Spleen (tissue), 11 donors: ENCODE measurements at regions not wholly inside any gene's neighbourhood (a gene's known extent, or its start where the extent isn't known, plus 50 kb on each side); places are given as distances from the start of the nearest gene placed in this dataset.

Experiments used
- DNase-seq: peaks from one replicate; pipeline ENCODE4 v3.0.0-alpha.2; 2020
- H3K27ac ChIP-seq, 8 donors: fragments of 200-600 bp; sonication (generic) in 7 of 8; 1 replicate in 4 of 8; 2 replicates in 4 of 8; pipeline versions ENCODE4 v1.5.0 to v1.8.0; 2016 to 2021; ENCODE audit warnings: inconsistent platforms in 4 of 8, mild to moderate bottlenecking in 4 of 8, moderate library complexity in 1 of 8
- H3K27me3 ChIP-seq, 7 donors: fragments of 200-600 bp; sonication (generic) in 6 of 7; replicated peaks in 1 of 7; 1 replicate in 4 of 7; 2 replicates in 3 of 7; pipeline versions ENCODE4 v1.5.0 to v1.8.0; 2016 to 2021; ENCODE audit warnings: inconsistent platforms in 3 of 7, mild to moderate bottlenecking in 1 of 7
- H3K36me3 ChIP-seq, 6 donors: fragments of 200-600 bp; sonication (generic) in 5 of 6; 1 replicate in 4 of 6; 2 replicates in 2 of 6; pipeline versions ENCODE4 v1.5.0 to v1.8.0; 2016 to 2021; ENCODE audit warnings: inconsistent platforms in 2 of 6
- H3K4me1 ChIP-seq, 6 donors: fragments of 200-600 bp; sonication (generic) in 5 of 6; 1 replicate in 3 of 6; 2 replicates in 3 of 6; pipeline versions ENCODE4 v1.5.0 to v1.8.0; 2016 to 2021; ENCODE audit warnings: inconsistent platforms in 3 of 6
- H3K4me3 ChIP-seq, 8 donors: fragments of 200-600 bp; sonication (generic) in 7 of 8; 1 replicate in 4 of 8; 2 replicates in 4 of 8; pipeline versions ENCODE4 v1.5.0 to v1.8.0; 2016 to 2021; ENCODE audit warnings: inconsistent platforms in 4 of 8, mild to moderate bottlenecking in 4 of 8, moderate library complexity in 2 of 8
- H3K9me3 ChIP-seq, 8 donors: fragments of 200-600 bp; sonication (generic) in 7 of 8; 1 replicate in 4 of 8; 2 replicates in 4 of 8; pipeline versions ENCODE4 v1.5.0 to v1.8.0; 2016 to 2021; ENCODE audit warnings: inconsistent platforms in 4 of 8
- POLR2A ChIP-seq, 3 donors: fragments of 450-650 bp; IDR thresholded peaks; one replicate each; pipeline ENCODE4 v1.5.1; 2017; ENCODE audit warnings: antibody characterized with exemption in 3 of 3, mild to moderate bottlenecking in 1 of 3
- POLR2AphosphoS5 ChIP-seq, 3 donors: sonication (generic); formaldehyde crosslinking; IDR thresholded peaks; one replicate each; pipeline ENCODE4 v1.5.1; 2017; ENCODE audit warnings: antibody characterized with exemption in 3 of 3
- WGBS, 5 donors: extraction: QIAGEN DNeasy Blood & Tissue Kit in 3 of 5; methylation state at CpG; one replicate each; pipeline versions ENCODE4 v1.1.5 to v1.1.7; 2013 to 2018; 5-methylcytosine and 5-hydroxymethylcytosine counted together
- intact Hi-C: fragments of 100-400 bp; cut with DNase I; formaldehyde crosslinking; loops from one replicate; pipeline ENCODE4 v1.15.0; 2023; ENCODE audit warnings: low total_unique reads
- TF ChIP-seq, protein P1 (sequence below), 11 experiments: fragments of 200-600 bp in 7 of 11; fragments of 450-650 bp in 4 of 11; sonication (generic) in 4 of 11; IDR thresholded peaks in 8 of 11; conservative IDR thresholded peaks in 3 of 11; 1 replicate in 7 of 11; 2 replicates in 4 of 11; pipeline versions ENCODE4 v1.4.0 to v1.8.0; 2016 to 2021; ENCODE audit warnings: antibody characterized with exemption in 11 of 11, inconsistent platforms in 4 of 11, mild to moderate bottlenecking in 1 of 11
- donor health status: healthy with polysubstance abuse.
- donor health status: DM: no; HTN: no; CAD: no; lungs with moderate emphysema.
- donor health status: DM: no; HTN: no; CAD: no.
- donor health status: Bipolar disorder and iron deficiency.
- donor health status: healthy.
- donor health status: DM: no; HTN: no; CAD: no.
- donor health status: DM: yes; HTN: yes; CAD: no.

DNA sequence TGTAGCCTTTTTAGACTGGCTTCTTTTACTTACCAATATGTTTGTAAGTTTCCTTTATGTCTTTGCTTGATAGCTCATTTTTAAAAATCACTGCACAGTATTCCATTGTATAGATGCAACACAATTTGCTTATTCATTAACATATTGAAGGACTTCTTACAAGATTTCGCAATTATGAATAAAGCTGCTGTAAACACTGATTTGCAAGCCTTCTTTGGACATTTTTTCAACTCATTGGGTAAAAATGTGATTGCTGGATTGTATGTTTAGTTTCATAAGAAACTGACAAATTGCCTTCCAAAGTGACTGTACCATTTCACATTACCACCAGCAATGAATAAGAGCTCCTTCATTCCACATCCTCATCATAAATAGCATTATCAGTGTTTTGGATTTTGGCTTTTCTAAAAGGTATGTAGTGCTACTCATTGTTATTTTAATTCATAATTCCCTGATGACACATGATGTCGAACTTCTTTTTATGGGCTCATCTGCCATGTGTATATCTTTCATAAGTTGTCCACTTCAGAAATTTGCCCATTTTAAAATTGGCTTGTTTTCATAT lies 80.7 kb downstream of the TFAP2B start:
- Histone ChIP-seq H3K36me3 (no peaks in the 10 kb centered on the region), H3K4me1 (no peaks in the 10 kb centered on the region), H3K4me3 (no peak overlapping the region), H3K27me3 (no peaks in the 10 kb centered on the region), H3K27ac (no peak overlapping the region), H3K9me3 (peaks cover 0 to 11% (median 2%) of the 10 kb centered on the region in 8 donors)
- intact Hi-C loops: no loop called here
- DNase-seq: no peak
- 82 to 88% (median 83%) methylated on average over 2 of the region's 2 CpGs for WGBS, 5 donors
- TF ChIP-seq, protein P1, sequence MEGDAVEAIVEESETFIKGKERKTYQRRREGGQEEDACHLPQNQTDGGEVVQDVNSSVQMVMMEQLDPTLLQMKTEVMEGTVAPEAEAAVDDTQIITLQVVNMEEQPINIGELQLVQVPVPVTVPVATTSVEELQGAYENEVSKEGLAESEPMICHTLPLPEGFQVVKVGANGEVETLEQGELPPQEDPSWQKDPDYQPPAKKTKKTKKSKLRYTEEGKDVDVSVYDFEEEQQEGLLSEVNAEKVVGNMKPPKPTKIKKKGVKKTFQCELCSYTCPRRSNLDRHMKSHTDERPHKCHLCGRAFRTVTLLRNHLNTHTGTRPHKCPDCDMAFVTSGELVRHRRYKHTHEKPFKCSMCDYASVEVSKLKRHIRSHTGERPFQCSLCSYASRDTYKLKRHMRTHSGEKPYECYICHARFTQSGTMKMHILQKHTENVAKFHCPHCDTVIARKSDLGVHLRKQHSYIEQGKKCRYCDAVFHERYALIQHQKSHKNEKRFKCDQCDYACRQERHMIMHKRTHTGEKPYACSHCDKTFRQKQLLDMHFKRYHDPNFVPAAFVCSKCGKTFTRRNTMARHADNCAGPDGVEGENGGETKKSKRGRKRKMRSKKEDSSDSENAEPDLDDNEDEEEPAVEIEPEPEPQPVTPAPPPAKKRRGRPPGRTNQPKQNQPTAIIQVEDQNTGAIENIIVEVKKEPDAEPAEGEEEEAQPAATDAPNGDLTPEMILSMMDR (IDR thresholded peaks at IDR 0.05 in 8 of 11, conservative IDR thresholded peaks at IDR 0.05 in 3 of 11): no peak
- no peak for TF ChIP-seq POLR2AphosphoS5 (IDR thresholded peaks at IDR 0.05)
- no peak for TF ChIP-seq POLR2A (IDR thresholded peaks at IDR 0.05)

GRCh38 chr6:50902260-50902659 lies 83.6 kb downstream of the TFAP2B start:
- H3K4me1 ChIP-seq: no peaks in the 10 kb centered on the region
- no peak overlapping the region for H3K27ac ChIP-seq
- TF ChIP-seq POLR2A (IDR thresholded peaks at IDR 0.05) (no peak), POLR2AphosphoS5 (IDR thresholded peaks at IDR 0.05) (no peak)
- TF ChIP-seq, protein P1 (IDR thresholded peaks at IDR 0.05 in 8 of 11, conservative IDR thresholded peaks at IDR 0.05 in 3 of 11): no peak
- intact Hi-C loops: no loop called here
- no peak for DNase-seq
- H3K4me3 ChIP-seq: no peak overlapping the region
- no peaks in the 10 kb centered on the region for H3K9me3 ChIP-seq
- H3K27me3 ChIP-seq: no peaks in the 10 kb centered on the region
- no peaks in the 10 kb centered on the region for H3K36me3 ChIP-seq

DNA sequence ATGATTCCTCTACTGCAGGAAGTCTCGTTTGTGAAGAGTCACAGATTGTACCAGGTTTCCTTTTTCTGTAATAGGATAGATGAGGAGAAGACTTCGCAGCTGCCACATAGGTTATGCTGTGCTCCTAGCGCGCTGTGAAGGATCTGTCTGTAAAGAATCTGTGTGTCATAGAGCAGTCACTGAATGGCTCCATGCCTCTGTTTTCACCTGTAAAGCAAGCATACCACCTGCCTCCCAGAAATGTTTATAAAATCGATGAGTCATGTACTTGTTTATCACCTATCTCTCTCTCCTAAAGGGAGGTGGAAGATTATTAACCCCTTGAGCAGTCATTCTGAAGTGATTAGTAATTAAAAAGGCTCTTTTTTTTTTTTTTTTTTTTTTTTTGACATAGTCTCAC lies 86.6 kb downstream of the TFAP2B start:
- no peak for DNase-seq
- no peak for TF ChIP-seq POLR2A (IDR thresholded peaks at IDR 0.05)
- TF ChIP-seq POLR2AphosphoS5 (IDR thresholded peaks at IDR 0.05): no peak
- TF ChIP-seq, protein P1 (IDR thresholded peaks at IDR 0.05 in 8 of 11, conservative IDR thresholded peaks at IDR 0.05 in 3 of 11): no peak
- 70 to 86% (median 79%) methylated on average over 5 of the region's 5 CpGs for WGBS, 5 donors
- H3K36me3 ChIP-seq: no peaks in the 10 kb centered on the region
- H3K4me1 ChIP-seq: no peaks in the 10 kb centered on the region
- intact Hi-C loops: no loop called here
- no peak overlapping the region for H3K27ac ChIP-seq
- H3K9me3 ChIP-seq: no peaks in the 10 kb centered on the region
- no peaks in the 10 kb centered on the region for H3K27me3 ChIP-seq
- no peak overlapping the region for H3K4me3 ChIP-seq

- no peak overlapping the region for H3K4me3 ChIP-seq
- intact Hi-C loops: no loop called here
- no peaks in the 10 kb centered on the region for H3K36me3 ChIP-seq
- TF ChIP-seq, protein P1 (IDR thresholded peaks at IDR 0.05 in 8 of 11, conservative IDR thresholded peaks at IDR 0.05 in 3 of 11): no peak
- TF ChIP-seq POLR2A (IDR thresholded peaks at IDR 0.05) (no peak), POLR2AphosphoS5 (IDR thresholded peaks at IDR 0.05) (no peak)
- no peak for DNase-seq
- peaks cover 0 to 1% (median 0%) of the 10 kb centered on the region in 8 donors for H3K9me3 ChIP-seq
- H3K27me3 ChIP-seq: no peaks in the 10 kb centered on the region
- H3K4me1 ChIP-seq: no peaks in the 10 kb centered on the region
- H3K27ac ChIP-seq: no peak overlapping the region
Observed at GRCh38 chr6:50907565-50907964, 88.9 kb downstream of the TFAP2B start.
